Keratinocyte (primary cell): ENCODE measurements at regions not wholly inside any gene's neighbourhood (a gene's known extent, or its start where the extent isn't known, plus 50 kb on each side); places are given as distances from the start of the nearest gene placed in this dataset.

ENCODE experiments used
- DNase-seq: peaks from one replicate; pipeline ENCODE4 v3.0.0-alpha.2; 2011; ENCODE audit warnings: low read depth, missing footprints, low spot score
- FAIRE-seq: peaks from 2 replicates; lab custom pipeline; 2011; peaks lifted over from hg19 to GRCh38; lab: Jason Lieb, UNC
- H2AFZ ChIP-seq: 2 replicates; pipeline ENCODE4 v1.6.0; 2012; ENCODE audit warnings: low read length, control low read depth, inconsistent platforms; ENCODE audit not compliant: control insufficient read depth
- H3K27ac ChIP-seq: 2 replicates; pipeline ENCODE4 v1.5.1; 2011; ENCODE audit warnings: low read length; ENCODE audit not compliant: control insufficient read depth, insufficient read depth
- H3K27me3 ChIP-seq: 3 replicates; pipeline ENCODE4 v1.6.0; 2011; ENCODE audit warnings: low read length; ENCODE audit not compliant: control insufficient read depth, insufficient read depth; ENCODE audit errors: extremely low read depth
- H3K36me3 ChIP-seq, 2 experiments: 2 replicates in 1 of 2; 3 replicates in 1 of 2; pipeline ENCODE4 v1.5.1; 2011; ENCODE audit warnings: low read length in 2 of 2, mild to moderate bottlenecking in 1 of 2; ENCODE audit not compliant: control insufficient read depth in 2 of 2, insufficient read depth in 2 of 2; ENCODE audit errors: extremely low read depth in 1 of 2
- H3K4me1 ChIP-seq: 3 replicates; pipeline ENCODE4 v1.5.1; 2011; ENCODE audit warnings: low read length; ENCODE audit not compliant: control insufficient read depth, insufficient read depth; ENCODE audit errors: extremely low read depth
- H3K4me2 ChIP-seq: 3 replicates; pipeline ENCODE4 v1.6.0; 2011; ENCODE audit warnings: low read depth, low read length; ENCODE audit not compliant: control insufficient read depth, insufficient read depth; ENCODE audit errors: extremely low read depth
- H3K4me3 ChIP-seq, 3 experiments: fragments of 200-600 bp in 1 of 3; sonication (generic) in 1 of 3; 2 replicates in 2 of 3; 3 replicates in 1 of 3; pipeline ENCODE4 v1.5.1; 2011 to 2016; ENCODE audit warnings: low read length in 3 of 3, mild to moderate bottlenecking in 3 of 3, control low read depth in 2 of 3, inconsistent platforms in 1 of 3, low read depth in 1 of 3, mixed read lengths in 1 of 3, mixed run types in 1 of 3, moderate library complexity in 1 of 3; ENCODE audit not compliant: control insufficient read depth in 2 of 3, insufficient read depth in 2 of 3; ENCODE audit errors: extremely low read depth in 1 of 3
- H3K79me2 ChIP-seq: 2 replicates; pipeline ENCODE4 v1.6.0; 2012; ENCODE audit warnings: low read length; ENCODE audit not compliant: control insufficient read depth, insufficient read depth
- H3K9ac ChIP-seq: 3 replicates; pipeline ENCODE4 v1.6.0; 2011; ENCODE audit warnings: low read length; ENCODE audit not compliant: control insufficient read depth, insufficient read depth; ENCODE audit errors: extremely low read depth
- H3K9me1 ChIP-seq: 3 replicates; pipeline ENCODE4 v1.6.0; 2011; ENCODE audit warnings: low read length; ENCODE audit not compliant: control insufficient read depth, insufficient read depth; ENCODE audit errors: extremely low read depth
- H3K9me3 ChIP-seq: 2 replicates; pipeline ENCODE4 v1.5.1; 2012; ENCODE audit warnings: low read depth, low read length; ENCODE audit not compliant: control insufficient read depth
- H4K20me1 ChIP-seq: 3 replicates; pipeline ENCODE4 v1.6.0; 2011; ENCODE audit warnings: low read length; ENCODE audit not compliant: control insufficient read depth, insufficient read depth; ENCODE audit errors: extremely low read depth
- EZH2 ChIP-seq: IDR thresholded peaks from one replicate; pipeline ENCODE4 v1.6.1; 2012; ENCODE audit warnings: inconsistent platforms, mild to moderate bottlenecking, low read length, moderate library complexity
- dilution Hi-C: fragments of 300-500 bp; cut with MboI; formaldehyde crosslinking; loops from one replicate; pipeline ENCODE4 v1.7.0; 2020; ENCODE audit warnings: low sequenced_read_pairs; ENCODE audit not compliant: extremely low pct_ligation_motif_present
- TF ChIP-seq, protein P1 (sequence below), 3 experiments: IDR thresholded peaks in 1 of 3; conservative IDR thresholded peaks in 1 of 3; optimal IDR thresholded peaks in 1 of 3; 2 replicates in 2 of 3; 3 replicates in 1 of 3; pipeline versions ENCODE3 to v1.5.1; 2011; ENCODE audit warnings: low read length in 3 of 3, mild to moderate bottlenecking in 3 of 3, moderate library complexity in 2 of 3, control low read depth in 1 of 3, inconsistent platforms in 1 of 3; ENCODE audit not compliant: insufficient read depth in 2 of 3; ENCODE audit errors: extremely low read depth in 1 of 3

DNA sequence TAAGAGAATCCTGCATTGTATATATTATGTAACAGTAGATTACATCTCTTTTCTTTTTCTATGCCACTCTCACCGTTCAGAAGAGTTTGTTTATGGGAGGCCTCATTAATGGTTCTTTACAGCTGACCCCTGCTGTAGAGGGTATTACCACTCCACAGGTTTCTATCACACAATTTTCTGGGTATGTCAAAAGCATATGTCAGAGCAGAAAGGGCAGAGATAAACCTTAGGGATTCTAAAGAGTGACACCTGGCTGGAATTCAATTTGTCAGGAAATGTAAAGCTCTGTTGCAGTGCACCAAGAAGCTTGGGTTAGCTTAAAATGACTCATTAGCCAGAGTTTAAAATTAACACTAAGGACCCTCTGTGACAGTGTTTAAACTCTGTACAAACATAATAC lies 658.7 kb downstream of the PCDH18 start:
- Histone ChIP-seq H3K9me3 (no peaks in the 10 kb centered on the region), H3K4me1 (no peaks in the 10 kb centered on the region), H3K4me2 (no peak overlapping the region), H3K9me1 (no peaks in the 10 kb centered on the region), H3K27ac (no peak overlapping the region), H3K27me3 (no peaks in the 10 kb centered on the region), H3K79me2 (no peaks in the 10 kb centered on the region), H4K20me1 (no peaks in the 10 kb centered on the region), H3K9ac (no peak overlapping the region), H3K36me3 (no peaks in the 10 kb centered on the region), H3K4me3 (no peak overlapping the region), H2AFZ (no peak overlapping the region)
- DNase-seq: no peak
- FAIRE-seq: no peak
- TF ChIP-seq, protein P1, sequence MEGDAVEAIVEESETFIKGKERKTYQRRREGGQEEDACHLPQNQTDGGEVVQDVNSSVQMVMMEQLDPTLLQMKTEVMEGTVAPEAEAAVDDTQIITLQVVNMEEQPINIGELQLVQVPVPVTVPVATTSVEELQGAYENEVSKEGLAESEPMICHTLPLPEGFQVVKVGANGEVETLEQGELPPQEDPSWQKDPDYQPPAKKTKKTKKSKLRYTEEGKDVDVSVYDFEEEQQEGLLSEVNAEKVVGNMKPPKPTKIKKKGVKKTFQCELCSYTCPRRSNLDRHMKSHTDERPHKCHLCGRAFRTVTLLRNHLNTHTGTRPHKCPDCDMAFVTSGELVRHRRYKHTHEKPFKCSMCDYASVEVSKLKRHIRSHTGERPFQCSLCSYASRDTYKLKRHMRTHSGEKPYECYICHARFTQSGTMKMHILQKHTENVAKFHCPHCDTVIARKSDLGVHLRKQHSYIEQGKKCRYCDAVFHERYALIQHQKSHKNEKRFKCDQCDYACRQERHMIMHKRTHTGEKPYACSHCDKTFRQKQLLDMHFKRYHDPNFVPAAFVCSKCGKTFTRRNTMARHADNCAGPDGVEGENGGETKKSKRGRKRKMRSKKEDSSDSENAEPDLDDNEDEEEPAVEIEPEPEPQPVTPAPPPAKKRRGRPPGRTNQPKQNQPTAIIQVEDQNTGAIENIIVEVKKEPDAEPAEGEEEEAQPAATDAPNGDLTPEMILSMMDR (optimal IDR thresholded peaks at IDR 0.05 in 1 of 3, IDR thresholded peaks at IDR 0.05 in 1 of 3, conservative IDR thresholded peaks at IDR 0.05 in 1 of 3; ENCODE audit: extremely low read depth in 1 of 3, insufficient read depth in 2 of 3, low read length in 3 of 3): no peak
- TF ChIP-seq EZH2: no peak
- dilution Hi-C loops: loop anchor here (25.0 kb wide), 1 partner anchor 986 kb away; no protein-coding TSS in a partner anchor

DNA sequence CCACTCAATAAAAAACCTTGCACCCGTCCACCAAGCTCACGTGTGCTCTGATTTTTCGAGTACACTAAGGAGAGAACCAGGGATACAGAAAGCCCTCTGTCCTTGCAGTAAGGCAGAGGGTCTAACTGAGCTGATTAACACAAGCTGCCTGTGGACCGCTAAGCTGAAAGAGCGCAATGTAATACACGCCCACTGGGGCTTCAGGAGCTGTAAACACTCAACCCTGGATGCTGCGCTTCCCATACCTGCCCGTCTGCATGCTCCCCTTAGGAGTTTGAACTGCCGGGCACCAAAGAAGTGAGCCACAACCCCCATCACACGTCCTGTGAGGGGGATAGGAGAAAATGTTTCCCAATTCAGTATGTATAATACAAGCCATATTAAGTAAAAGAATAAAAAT lies 664.8 kb downstream of the PCDH18 start:
- DNase-seq: no peak
- Histone ChIP-seq H2AFZ (no peak overlapping the region), H3K9me1 (no peaks in the 10 kb centered on the region), H3K9ac (no peak overlapping the region), H4K20me1 (no peaks in the 10 kb centered on the region), H3K79me2 (no peaks in the 10 kb centered on the region), H3K4me3 (no peak overlapping the region), H3K9me3 (no peaks in the 10 kb centered on the region), H3K4me1 (no peaks in the 10 kb centered on the region), H3K27ac (no peak overlapping the region), H3K36me3 (no peaks in the 10 kb centered on the region), H3K27me3 (no peaks in the 10 kb centered on the region), H3K4me2 (no peak overlapping the region)
- FAIRE-seq: no peak
- dilution Hi-C loops: loop anchor here (25.0 kb wide), 1 partner anchor 980 kb away; no protein-coding TSS in a partner anchor
- TF ChIP-seq EZH2: no peak
- TF ChIP-seq, protein P1 (optimal IDR thresholded peaks at IDR 0.05 in 1 of 3, IDR thresholded peaks at IDR 0.05 in 1 of 3, conservative IDR thresholded peaks at IDR 0.05 in 1 of 3; ENCODE audit: extremely low read depth in 1 of 3, insufficient read depth in 2 of 3, low read length in 3 of 3): no peak
